Activated effector memory CD4-positive, alpha-beta T cell treated with Interleukin-2 at 50 U/mL for 16 hours (primary cell): ENCODE measurements at regions not wholly inside any gene's neighbourhood (a gene's known extent, or its start where the extent isn't known, plus 50 kb on each side); places are given as distances from the start of the nearest gene placed in this dataset.
"Not testable (repeated sequence)": the region's sequence is repeated elsewhere in the genome, so short reads cannot be mapped to it uniquely, and the experiment has no call there.

Source experiments
- DNase-seq: peaks from one replicate; pipeline ENCODE4 v3.0.0-alpha.2; 2020

GRCh38 chr1:99062192-99062591 is 57.5 kb upstream of the PLPPR5 start:
- DNase-seq: no peak

DNA sequence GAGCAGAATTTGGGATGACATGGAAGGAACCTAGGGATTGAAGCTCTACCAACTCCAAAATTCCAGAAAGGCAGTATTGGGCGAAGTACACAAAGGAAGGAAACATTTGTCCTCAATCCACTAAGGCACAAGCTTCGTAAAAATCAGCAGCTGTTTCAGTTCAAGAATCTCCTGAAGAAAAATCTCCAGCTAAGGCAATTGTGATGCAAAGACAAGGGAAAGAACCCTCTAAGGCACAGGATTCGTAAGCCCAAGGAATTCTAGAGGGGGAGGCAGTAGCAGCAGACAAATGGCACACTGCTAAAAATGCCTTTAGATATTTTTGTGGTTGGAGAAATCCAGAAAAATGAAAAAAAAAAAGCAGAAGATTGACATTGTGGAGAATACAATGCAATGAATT is 64.5 kb upstream of the PLPPR5 start:
- no peak for DNase-seq

- not testable (repeated sequence) for DNase-seq
These were observed 73.9 kb upstream of the PLPPR5 start for GRCh38 chr1:99078529-99078928.

- DNase-seq: no peak
These were observed 77.7 kb upstream of the PLPPR5 start for GRCh38 chr1:99082366-99082765.

DNA sequence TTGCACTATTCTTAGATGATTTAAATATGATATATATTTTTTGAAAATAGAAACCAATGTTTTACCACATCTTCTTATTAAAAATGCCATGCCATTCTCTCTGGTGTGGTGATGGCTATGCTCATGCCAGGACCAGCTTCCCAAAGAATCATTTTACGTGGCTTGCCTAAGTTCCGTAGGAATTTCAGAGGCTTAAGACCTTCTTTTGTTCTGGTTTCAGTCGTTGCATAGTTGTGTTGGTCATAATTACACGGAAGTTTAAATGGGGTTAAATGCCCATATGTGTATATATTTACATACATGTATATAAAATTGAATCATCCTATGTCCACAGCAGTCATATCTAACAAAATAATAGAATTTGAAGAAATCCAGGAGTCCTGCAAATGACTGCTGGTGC is 78.7 kb upstream of the PLPPR5 start:
- DNase-seq: no peak

- no peak for DNase-seq
These were observed 79.9 kb upstream of the PLPPR5 start for GRCh38 chr1:99084562-99084961.

DNA sequence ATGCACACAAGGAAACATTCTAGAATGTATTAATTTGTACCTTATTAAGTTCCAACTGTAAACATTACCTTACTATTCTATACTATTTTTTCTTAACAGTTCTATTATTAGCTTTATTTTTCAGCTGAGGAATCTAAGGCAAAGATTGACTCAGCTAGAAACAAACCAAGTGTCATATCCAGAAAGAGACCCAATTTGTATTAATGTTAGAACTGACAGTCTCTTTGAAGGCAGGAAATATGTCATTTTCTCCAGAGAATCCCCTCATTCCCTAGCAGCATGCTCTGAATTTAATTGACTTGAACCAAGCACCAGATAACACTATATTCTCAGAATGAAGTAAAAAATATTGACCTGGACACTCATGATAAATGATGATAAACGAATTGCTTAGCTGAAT is 81.4 kb upstream of the PLPPR5 start:
- DNase-seq: no peak

GRCh38 chr1:99098589-99098988 is 93.9 kb upstream of the PLPPR5 start:
- no peak for DNase-seq

- no peak for DNase-seq
These were observed 101.6 kb upstream of the PLPPR5 start for GRCh38 chr1:99106274-99106673.

GRCh38 chr1:99107680-99108079 is 103.0 kb upstream of the PLPPR5 start:
- no peak for DNase-seq

GRCh38 chr1:99110140-99111041 is 105.7 kb upstream of the PLPPR5 start:
- no peak for DNase-seq

GRCh38 chr1:99115231-99115630 is 110.6 kb upstream of the PLPPR5 start:
- DNase-seq: no peak

DNA sequence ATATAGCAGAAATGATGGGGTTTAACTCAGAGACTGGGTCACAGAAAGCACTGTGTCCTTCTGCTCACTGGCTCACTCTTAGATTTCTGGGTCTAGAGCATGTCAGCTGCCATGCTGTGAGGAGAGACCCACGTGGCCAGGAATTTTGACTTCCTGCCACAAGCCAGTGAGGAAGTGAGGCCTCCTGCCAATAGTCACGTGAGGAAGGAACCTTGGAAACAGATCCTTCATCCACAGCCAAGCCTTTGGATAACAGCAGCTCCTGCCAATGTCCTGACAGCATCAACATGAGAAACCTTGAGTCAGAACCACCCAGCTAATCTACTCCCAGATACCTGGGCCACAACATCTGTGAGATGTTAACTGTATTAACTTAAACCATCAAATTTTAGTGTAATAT is 114.5 kb upstream of the PLPPR5 start:
- no peak for DNase-seq

DNA sequence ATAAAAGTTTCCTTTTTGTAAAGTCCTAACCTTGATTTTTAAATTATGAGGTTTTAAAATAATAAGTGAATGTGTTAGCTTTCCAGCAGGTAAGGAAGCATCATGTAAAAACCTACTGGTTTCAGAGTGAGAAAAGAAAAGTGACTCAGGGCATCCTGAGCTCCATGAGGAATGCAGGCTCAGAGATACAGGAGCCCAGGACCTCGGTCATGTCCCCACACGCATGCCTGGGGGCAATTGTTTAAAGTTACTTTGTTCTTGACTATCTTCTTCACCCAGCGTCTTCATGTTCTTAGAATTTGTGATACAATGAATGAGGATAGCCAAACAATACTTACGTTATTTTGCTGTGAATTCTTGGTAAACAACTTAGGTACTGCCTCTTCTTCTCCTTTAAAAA is 117.4 kb upstream of the PLPPR5 start:
- no peak for DNase-seq

DNA sequence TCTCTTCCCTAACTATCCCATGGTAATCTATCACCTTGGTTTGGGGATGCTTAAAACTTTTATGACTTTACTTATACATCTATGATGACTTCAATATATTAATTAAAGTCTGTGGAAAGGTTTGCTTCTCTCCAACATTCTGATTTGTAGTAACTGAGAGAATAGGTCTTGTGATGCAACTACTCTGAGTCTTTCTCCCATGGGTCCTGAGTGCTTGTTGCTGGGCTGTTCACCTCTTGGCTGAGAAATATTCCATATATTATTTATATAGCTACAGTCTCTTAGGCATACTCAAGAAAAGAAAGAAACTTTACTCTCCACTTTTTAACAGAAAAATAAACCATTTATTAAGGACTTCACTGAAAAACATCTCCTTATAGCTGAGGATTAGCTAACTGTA is 119.3 kb upstream of the PLPPR5 start:
- no peak for DNase-seq

GRCh38 chr1:99131546-99131945 is 126.9 kb upstream of the PLPPR5 start:
- DNase-seq: no peak

DNA sequence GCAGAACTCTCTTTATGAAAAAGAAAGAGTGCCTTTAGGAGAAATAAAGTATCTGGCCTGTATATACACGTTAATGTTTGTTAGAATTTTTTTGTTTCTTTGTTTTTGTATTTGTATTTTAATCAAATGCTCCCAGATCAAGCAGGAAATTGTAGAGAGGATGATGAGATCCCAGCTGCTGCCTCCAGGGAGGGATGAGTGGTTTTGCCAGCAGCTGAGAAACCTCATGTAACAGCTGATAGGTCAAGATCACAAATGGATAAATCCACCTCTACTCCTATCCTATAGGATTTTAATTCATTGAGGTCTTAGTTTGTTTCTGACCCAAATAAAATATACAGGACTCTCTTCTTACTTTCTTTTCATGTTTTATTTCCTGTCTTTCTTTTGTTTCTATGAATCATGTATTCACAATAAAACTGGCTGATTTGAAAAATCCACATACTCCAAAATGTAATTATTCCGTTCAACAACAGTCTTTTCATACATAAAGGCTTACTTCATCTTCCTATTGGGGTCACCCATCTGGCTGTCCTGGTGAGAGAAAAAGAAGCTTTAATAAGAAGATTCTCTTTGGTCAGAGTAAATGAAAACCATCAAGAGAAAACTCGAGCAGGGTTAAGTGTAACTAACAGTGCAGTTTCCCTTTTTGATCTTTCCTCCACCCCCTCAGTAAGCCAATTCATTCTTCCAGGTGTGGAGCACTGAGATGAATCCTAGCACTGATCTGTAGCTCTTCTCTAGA is 129.3 kb upstream of the PLPPR5 start:
- no peak for DNase-seq

DNA sequence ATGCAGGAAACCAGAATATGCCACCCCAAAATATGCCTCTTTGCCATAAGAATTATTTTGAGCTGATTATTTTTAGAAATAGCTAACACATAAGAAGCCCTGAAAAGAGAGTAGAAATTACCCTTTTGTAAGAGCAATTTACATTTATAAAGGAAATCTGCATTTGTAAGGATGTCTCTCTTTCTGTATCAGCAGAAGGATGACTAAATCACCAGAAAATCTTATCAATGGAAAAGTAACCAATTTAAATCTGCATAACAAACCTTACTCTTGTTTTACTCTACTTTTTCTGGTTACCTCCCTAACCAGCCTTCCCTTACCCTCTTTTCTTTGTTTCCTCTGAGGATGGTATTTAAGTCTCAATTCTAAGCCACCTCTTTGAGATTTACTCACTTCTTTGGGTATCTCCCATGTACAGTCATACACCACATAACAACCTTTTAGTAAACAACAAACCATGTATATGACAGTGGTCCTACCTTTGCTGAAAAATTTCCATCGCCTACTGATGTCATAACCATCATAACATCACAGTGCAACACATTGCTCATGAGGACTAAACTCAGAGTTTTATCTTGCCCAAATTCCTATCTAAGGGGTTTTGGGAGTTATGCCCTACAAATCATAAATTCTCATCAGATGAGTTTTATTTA is 126.6 kb upstream of the PLPPR4 start:
- DNase-seq: no peak

GRCh38 chr1:99139876-99140275 is 124.4 kb upstream of the PLPPR4 start:
- DNase-seq: no peak

GRCh38 chr1:99146129-99146848 is 118.0 kb upstream of the PLPPR4 start:
- DNase-seq: no peak

GRCh38 chr1:99149952-99150351 is 114.3 kb upstream of the PLPPR4 start:
- no peak for DNase-seq

DNA sequence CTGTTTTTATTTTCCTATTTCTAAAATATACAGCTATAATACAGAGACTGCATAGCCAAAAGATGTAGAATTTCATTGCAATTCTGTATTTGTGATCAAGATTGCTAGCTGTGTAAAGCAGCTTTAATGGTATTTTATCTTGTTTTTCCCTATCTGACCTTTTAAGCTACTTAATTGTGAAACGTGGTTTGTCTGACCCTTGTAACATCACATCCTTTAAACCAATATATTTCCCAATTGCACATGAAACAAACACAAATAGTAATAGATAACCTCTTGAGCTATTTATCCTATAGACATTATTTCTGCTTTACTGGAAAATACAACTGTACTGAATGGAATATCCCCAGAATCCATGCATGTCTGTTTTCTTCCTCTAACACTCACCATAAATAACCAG is 112.2 kb upstream of the PLPPR4 start:
- DNase-seq: no peak

DNA sequence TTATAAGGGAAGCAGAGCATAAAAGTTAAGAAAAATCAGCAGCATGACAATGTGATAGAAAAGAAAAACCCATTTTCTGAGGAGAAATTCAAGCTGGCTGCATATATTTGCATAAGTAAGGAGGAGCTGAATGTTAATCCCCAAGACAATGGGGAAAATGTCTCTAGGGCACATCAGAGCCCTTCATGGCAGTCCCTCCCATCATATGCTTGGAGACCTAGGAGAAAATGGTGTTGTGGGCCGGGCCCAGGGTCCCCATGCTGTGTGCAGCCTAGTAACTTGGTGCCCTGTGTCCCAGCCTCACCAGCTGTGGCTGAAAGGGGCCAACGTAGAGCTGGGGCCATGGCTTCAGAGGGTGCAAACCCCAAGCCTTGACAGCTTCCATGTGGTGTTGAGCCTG is 100.6 kb upstream of the PLPPR4 start:
- DNase-seq: no peak
